NOMO-1 treated with dmso at 0.1 percent for 144 hours (cell line): ENCODE measurements at regions not wholly inside any gene's neighbourhood (a gene's known extent, or its start where the extent isn't known, plus 50 kb on each side); places are given as distances from the start of the nearest gene placed in this dataset.
"Not testable (repeated sequence)": the region's sequence is repeated elsewhere in the genome, so short reads cannot be mapped to it uniquely, and the experiment has no call there.

ENCODE experiments used
- DNase-seq: peaks from one replicate; lab custom pipeline; 2025; ENCODE audit not compliant: unreplicated experiment; lab: John Stamatoyannopoulos, UW

GRCh38 chr5:92255605-92256004 is 872.5 kb upstream of the ARRDC3 start:
- not testable (repeated sequence) for DNase-seq

- no peak for DNase-seq
Measured at GRCh38 chr5:92248518-92248917, 865.4 kb upstream of the ARRDC3 start.

GRCh38 chr5:92242170-92242569 is 859.1 kb upstream of the ARRDC3 start:
- DNase-seq, result no peak

GRCh38 chr5:92237896-92238295 is 854.8 kb upstream of the ARRDC3 start:
- no peak for DNase-seq

DNA sequence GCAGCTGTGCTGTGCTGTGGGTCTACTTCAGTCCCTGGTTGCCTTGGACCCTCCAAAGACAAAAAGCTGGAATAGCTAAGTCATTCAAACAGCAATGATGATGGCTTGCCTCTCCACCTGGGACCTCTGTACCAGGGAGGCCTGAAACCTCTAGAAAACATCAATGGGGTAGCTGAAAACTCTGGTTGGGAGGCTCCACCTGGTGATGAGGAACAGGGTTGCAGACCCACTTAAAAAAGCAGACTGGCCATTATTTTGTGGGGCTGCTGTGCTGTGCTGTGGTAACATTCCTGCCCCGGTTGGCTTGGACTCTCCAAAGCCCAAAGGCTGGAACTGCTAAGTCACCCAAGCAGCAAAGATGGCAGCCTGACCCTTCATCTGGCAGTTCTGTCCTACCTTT is 839.3 kb upstream of the ARRDC3 start:
- DNase-seq, result no peak

GRCh38 chr5:92216852-92217251 is 833.7 kb upstream of the ARRDC3 start:
- not testable (repeated sequence) for DNase-seq

DNA sequence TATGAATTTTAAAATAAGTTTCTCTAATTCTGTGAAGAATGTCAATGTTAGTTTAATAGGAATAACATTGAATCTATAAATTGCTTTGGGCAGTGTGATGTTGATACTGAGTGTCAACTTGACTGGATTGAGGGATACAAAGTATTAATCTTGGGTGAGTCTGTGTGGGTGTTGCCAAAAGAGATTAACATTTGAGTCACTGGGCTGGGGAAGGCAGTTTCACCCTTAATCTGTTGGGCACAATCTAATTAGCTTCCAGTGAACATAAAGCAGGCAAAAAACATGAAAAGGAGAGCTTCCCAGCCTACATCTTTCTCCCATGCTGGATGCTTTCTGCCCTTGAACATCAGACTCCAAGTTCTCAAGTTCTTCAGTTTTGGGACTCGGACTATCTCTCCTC is 832.0 kb upstream of the ARRDC3 start:
- DNase-seq, result no peak

GRCh38 chr5:92208265-92208664 is 825.1 kb upstream of the ARRDC3 start:
- DNase-seq, result no peak

- no peak for DNase-seq
Measured at GRCh38 chr5:92207151-92207550, 824.0 kb upstream of the ARRDC3 start.

- DNase-seq, result no peak
Measured at GRCh38 chr5:92206681-92207080, 823.6 kb upstream of the ARRDC3 start.

GRCh38 chr5:92199035-92199434 is 815.9 kb upstream of the ARRDC3 start:
- not testable (repeated sequence) for DNase-seq

DNA sequence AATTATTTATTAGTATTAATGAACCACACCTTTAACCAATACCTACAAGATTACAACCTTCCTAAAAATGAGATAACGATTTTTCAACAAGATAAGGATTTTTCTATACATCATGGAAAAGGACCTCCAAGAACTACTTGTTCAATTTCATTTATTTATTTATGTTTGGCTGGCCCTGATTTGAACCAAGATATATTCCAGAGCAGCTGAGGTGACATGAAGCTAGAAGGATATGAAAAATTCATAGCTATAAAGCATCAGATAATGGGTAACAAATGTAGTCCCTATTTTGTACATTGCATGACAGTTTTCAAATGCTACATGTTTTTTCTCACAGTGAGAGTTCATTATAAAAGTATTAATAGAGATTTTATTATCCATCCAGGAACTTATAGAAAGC is 798.5 kb upstream of the ARRDC3 start:
- DNase-seq, result no peak

GRCh38 chr5:92180391-92180790 is 797.3 kb upstream of the ARRDC3 start:
- no peak for DNase-seq

- no peak for DNase-seq
Measured at GRCh38 chr5:92179651-92180050, 796.5 kb upstream of the ARRDC3 start.

GRCh38 chr5:92177926-92178487 is 794.9 kb upstream of the ARRDC3 start:
- no peak for DNase-seq

- DNase-seq, result no peak
Measured at GRCh38 chr5:92163906-92164305, 780.8 kb upstream of the ARRDC3 start.

- no peak for DNase-seq
Measured at GRCh38 chr5:92147798-92148197, 764.7 kb upstream of the ARRDC3 start.

DNA sequence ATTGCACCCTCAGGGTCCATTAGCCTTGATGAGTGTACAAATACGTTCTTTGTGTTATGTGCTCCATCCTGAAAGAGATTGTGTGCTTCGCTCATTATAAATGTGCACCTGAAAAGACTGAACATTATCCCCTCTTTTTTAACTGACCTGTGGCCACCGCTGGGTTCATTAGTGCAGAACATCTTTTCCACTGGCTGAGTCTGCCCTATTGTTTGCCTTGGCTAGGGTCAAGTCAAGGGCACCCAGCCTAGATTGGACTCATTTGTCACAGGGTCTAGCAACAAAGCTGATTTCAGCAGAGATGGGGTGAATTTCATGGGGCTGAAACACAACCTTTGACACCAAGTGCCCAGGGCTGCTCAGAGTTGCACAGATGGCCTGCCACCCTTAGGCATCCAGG is 764.1 kb upstream of the ARRDC3 start:
- DNase-seq, result no peak

GRCh38 chr5:92145852-92146251 is 762.7 kb upstream of the ARRDC3 start:
- no peak for DNase-seq

DNA sequence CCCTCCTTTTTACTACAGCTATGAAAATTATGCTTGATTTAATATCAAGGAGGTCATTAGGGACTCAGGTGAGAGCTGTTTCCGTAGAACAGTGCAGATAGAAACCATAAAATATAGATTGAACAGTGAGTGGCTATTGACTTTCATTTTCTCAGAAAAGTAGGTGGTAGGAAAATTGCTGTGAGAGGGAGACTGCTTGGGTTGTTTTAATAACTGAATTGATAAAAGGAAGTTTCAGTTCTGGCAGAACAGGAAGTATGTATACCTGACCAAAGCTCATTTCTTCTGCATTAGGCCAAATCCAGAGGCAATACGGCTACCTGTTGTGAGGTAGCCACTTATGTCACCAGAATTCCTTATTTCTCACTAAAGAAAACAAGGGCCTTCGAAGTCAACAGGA is 761.7 kb upstream of the ARRDC3 start:
- no peak for DNase-seq

- DNase-seq, result not testable (repeated sequence)
Measured at GRCh38 chr5:92132294-92132908, 749.3 kb upstream of the ARRDC3 start.

DNA sequence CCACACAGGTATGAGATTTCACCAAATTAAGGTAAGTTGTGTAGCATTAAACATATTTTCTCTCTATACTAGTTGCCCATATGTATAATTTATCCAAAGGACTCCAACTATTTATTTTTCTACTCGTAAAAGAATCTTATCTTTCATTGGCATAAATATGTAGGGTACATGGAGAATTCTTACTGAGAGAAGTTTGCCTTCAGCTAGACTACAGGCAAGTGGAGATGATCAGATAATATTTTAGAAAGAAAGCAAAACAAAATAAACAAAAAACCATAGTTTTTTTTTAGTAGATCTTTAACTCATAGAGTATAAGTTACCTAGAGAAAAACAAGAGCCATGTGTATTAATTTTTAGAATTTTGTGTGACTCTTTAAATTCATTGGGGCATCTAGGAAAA is 743.1 kb upstream of the ARRDC3 start:
- DNase-seq, result no peak

GRCh38 chr5:92119110-92119509 is 736.0 kb upstream of the ARRDC3 start:
- DNase-seq, result no peak
